ENCODE measurements at regions not wholly inside any gene's neighbourhood (a gene's known extent, or its start where the extent isn't known, plus 50 kb on each side); places are given as distances from the start of the nearest gene placed in this dataset.

DNA sequence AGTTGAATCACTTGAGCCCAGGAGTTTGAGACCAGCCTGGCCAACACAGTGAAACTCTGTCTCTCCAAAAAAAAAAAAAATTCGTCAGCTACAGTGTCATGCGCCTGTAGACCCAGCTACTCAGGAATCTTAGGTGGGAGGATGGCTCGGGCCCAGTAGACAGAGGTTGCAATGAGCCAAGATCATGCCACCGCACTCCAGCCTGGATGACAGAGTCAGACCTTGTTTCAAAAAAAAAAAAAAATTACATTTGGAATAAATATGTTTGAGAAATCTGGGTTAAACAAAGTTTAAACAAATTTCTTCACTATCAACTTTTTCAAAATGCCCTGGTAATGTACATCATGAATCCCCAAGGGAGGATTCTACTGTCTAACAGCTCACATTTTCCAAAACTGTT, 187.0 kb upstream of the RASSF8 start:
- no peak for TF ChIP-seq EGR1 (IDR thresholded peaks at IDR 0.05)
- no peak for TF ChIP-seq TEAD4 (IDR thresholded peaks at IDR 0.05)
- TF ChIP-seq CEBPB (IDR thresholded peaks at IDR 0.05), result no peak
- no peak for TF ChIP-seq CREB1 (IDR thresholded peaks at IDR 0.05; ENCODE audit: low read depth)
- TF ChIP-seq, protein P1, sequence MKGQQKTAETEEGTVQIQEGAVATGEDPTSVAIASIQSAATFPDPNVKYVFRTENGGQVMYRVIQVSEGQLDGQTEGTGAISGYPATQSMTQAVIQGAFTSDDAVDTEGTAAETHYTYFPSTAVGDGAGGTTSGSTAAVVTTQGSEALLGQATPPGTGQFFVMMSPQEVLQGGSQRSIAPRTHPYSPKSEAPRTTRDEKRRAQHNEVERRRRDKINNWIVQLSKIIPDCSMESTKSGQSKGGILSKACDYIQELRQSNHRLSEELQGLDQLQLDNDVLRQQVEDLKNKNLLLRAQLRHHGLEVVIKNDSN (IDR thresholded peaks at IDR 0.05), result no peak
- TF ChIP-seq EP300 (IDR thresholded peaks at IDR 0.05; ENCODE audit: borderline replicate concordance), result no peak
- TF ChIP-seq, protein P2, sequence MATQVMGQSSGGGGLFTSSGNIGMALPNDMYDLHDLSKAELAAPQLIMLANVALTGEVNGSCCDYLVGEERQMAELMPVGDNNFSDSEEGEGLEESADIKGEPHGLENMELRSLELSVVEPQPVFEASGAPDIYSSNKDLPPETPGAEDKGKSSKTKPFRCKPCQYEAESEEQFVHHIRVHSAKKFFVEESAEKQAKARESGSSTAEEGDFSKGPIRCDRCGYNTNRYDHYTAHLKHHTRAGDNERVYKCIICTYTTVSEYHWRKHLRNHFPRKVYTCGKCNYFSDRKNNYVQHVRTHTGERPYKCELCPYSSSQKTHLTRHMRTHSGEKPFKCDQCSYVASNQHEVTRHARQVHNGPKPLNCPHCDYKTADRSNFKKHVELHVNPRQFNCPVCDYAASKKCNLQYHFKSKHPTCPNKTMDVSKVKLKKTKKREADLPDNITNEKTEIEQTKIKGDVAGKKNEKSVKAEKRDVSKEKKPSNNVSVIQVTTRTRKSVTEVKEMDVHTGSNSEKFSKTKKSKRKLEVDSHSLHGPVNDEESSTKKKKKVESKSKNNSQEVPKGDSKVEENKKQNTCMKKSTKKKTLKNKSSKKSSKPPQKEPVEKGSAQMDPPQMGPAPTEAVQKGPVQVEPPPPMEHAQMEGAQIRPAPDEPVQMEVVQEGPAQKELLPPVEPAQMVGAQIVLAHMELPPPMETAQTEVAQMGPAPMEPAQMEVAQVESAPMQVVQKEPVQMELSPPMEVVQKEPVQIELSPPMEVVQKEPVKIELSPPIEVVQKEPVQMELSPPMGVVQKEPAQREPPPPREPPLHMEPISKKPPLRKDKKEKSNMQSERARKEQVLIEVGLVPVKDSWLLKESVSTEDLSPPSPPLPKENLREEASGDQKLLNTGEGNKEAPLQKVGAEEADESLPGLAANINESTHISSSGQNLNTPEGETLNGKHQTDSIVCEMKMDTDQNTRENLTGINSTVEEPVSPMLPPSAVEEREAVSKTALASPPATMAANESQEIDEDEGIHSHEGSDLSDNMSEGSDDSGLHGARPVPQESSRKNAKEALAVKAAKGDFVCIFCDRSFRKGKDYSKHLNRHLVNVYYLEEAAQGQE (IDR thresholded peaks at IDR 0.05; ENCODE audit: low read depth), result no peak
- TF ChIP-seq FOXM1 (IDR thresholded peaks at IDR 0.05; ENCODE audit: borderline replicate concordance, low read depth), result no peak
- TF ChIP-seq RAD21 (IDR thresholded peaks at IDR 0.05; ENCODE audit: low read depth), result no peak
- no peak for TF ChIP-seq TAF1 (IDR thresholded peaks at IDR 0.05; ENCODE audit: low read depth)
- TF ChIP-seq TCF12 (IDR thresholded peaks at IDR 0.05; ENCODE audit: low read depth), result no peak
- TF ChIP-seq ZBTB7A (IDR thresholded peaks at IDR 0.05; ENCODE audit: low read depth), result no peak
- no peak for TF ChIP-seq YY1 (IDR thresholded peaks at IDR 0.05; ENCODE audit: low read depth)
- TF ChIP-seq, protein P3, sequence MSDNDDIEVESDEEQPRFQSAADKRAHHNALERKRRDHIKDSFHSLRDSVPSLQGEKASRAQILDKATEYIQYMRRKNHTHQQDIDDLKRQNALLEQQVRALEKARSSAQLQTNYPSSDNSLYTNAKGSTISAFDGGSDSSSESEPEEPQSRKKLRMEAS (IDR thresholded peaks at IDR 0.05), result no peak
- no peak for TF ChIP-seq NFIC (IDR thresholded peaks at IDR 0.05)

DNA sequence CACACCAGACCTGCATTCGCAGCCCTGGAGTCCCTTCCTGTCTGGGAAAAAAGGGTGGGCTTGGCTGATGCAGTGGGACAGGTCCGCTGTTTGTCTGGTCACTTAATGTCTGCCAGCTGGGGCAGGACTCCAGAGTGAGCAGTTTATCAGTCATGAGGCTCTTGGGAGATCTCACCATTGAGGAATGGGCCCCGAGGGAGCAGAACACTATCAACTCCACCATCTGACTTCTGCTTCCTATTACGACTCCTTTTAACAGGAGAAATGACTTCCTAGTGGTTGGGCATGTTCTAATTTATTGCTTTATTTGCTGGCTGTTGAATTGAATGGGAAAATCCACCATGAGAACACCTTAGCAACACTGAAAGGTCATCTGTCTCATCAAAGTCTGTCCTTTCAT, 182.5 kb upstream of the RASSF8 start:
- no peak for TF ChIP-seq YY1 (IDR thresholded peaks at IDR 0.05; ENCODE audit: low read depth)
- TF ChIP-seq, protein P2 (IDR thresholded peaks at IDR 0.05; ENCODE audit: low read depth), result no peak
- TF ChIP-seq, protein P1 (IDR thresholded peaks at IDR 0.05), result no peak
- TF ChIP-seq NFIC (IDR thresholded peaks at IDR 0.05), result no peak
- no peak for TF ChIP-seq EP300 (IDR thresholded peaks at IDR 0.05; ENCODE audit: borderline replicate concordance)
- TF ChIP-seq TAF1 (IDR thresholded peaks at IDR 0.05; ENCODE audit: low read depth), result no peak
- no peak for TF ChIP-seq TCF12 (IDR thresholded peaks at IDR 0.05; ENCODE audit: low read depth)
- no peak for TF ChIP-seq RAD21 (IDR thresholded peaks at IDR 0.05; ENCODE audit: low read depth)
- TF ChIP-seq EGR1 (IDR thresholded peaks at IDR 0.05), result no peak
- no peak for TF ChIP-seq CEBPB (IDR thresholded peaks at IDR 0.05)
- TF ChIP-seq TEAD4 (IDR thresholded peaks at IDR 0.05), result no peak
- no peak for TF ChIP-seq CREB1 (IDR thresholded peaks at IDR 0.05; ENCODE audit: low read depth)
- no peak for TF ChIP-seq FOXM1 (IDR thresholded peaks at IDR 0.05; ENCODE audit: borderline replicate concordance, low read depth)

DNA sequence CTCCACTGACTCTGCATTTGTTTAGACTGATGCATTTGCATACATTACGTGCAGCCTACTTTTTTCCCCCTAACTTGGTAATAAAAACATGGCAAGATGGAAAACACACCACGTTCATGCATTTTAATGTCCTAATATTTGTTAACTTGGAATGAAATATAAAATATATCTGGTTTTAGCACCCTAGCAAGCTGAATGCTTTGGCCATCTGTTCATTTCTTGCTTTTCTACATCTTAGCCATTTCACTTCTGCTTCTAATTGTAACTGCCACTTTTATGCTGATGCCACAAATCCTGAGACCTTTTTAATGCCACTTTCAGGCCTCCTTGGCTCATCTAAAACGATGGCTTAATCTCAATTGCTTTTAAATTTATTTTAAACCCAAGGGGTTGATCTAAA, 177.7 kb upstream of the RASSF8 start:
- TF ChIP-seq FOXM1 (IDR thresholded peaks at IDR 0.05; ENCODE audit: borderline replicate concordance, low read depth), result no peak
- no peak for TF ChIP-seq NFIC (IDR thresholded peaks at IDR 0.05)
- no peak for TF ChIP-seq ZBTB7A (IDR thresholded peaks at IDR 0.05; ENCODE audit: low read depth)

DNA sequence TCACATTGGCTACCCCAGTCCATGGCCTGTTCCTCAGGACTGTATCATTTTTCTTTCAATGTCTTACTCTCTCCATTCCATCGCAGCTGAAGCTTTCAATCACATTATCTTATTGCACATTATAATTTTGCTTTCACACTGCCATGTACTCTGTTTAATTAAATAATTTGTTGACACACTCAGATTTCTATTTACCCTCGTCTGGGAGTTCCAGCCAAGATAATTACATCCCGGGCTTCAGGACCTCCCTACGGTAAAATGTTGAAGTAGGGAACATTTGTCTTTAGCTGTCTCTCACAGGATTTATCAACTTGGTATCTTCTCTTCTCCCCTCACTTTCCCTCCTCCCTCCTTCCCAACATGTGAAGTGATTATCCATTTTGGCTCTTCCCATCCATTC, 177.2 kb upstream of the RASSF8 start:
- TF ChIP-seq, protein P3 (IDR thresholded peaks at IDR 0.05), result no peak
- TF ChIP-seq EGR1 (IDR thresholded peaks at IDR 0.05) (no peak), CEBPB (IDR thresholded peaks at IDR 0.05) (no peak), RAD21 (IDR thresholded peaks at IDR 0.05; ENCODE audit: low read depth) (no peak), TEAD4 (IDR thresholded peaks at IDR 0.05) (no peak), TCF12 (IDR thresholded peaks at IDR 0.05; ENCODE audit: low read depth) (no peak), TAF1 (IDR thresholded peaks at IDR 0.05; ENCODE audit: low read depth) (no peak), CREB1 (IDR thresholded peaks at IDR 0.05; ENCODE audit: low read depth) (no peak)
- TF ChIP-seq, protein P1 (IDR thresholded peaks at IDR 0.05), result no peak

DNA sequence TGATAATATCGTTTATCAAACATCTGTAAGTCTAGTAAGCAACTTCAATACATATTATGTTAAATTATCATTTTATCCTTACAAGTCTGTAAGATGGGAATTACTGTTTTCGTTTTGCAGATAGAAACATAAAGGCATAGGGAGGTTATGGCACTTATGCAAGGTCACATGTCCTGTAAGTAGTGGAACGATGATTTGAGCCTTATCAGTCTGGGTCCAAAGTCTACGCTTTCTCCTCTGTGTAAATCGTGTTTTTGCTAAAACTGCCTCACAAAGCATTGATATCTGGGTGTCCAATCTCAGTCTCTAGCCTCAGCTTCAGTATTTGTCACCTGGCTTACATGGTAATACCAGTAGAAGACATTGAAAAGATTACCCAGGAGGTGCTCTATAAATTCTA, 174.9 kb upstream of the RASSF8 start:
- TF ChIP-seq YY1 (IDR thresholded peaks at IDR 0.05; ENCODE audit: low read depth) (no peak), TEAD4 (IDR thresholded peaks at IDR 0.05) (no peak), TAF1 (IDR thresholded peaks at IDR 0.05; ENCODE audit: low read depth) (no peak), CREB1 (IDR thresholded peaks at IDR 0.05; ENCODE audit: low read depth) (no peak), RAD21 (IDR thresholded peaks at IDR 0.05; ENCODE audit: low read depth) (no peak), NFIC (IDR thresholded peaks at IDR 0.05) (no peak), EP300 (IDR thresholded peaks at IDR 0.05; ENCODE audit: borderline replicate concordance) (no peak), EGR1 (IDR thresholded peaks at IDR 0.05) (no peak), FOXM1 (IDR thresholded peaks at IDR 0.05; ENCODE audit: borderline replicate concordance, low read depth) (no peak), ZBTB7A (IDR thresholded peaks at IDR 0.05; ENCODE audit: low read depth) (no peak)
- TF ChIP-seq, protein P3 (IDR thresholded peaks at IDR 0.05), result no peak
- TF ChIP-seq, protein P1 (IDR thresholded peaks at IDR 0.05), result no peak
- TF ChIP-seq, protein P2 (IDR thresholded peaks at IDR 0.05; ENCODE audit: low read depth), result no peak
